Retinal pigment epithelial cell (primary cell): ENCODE measurements at regions not wholly inside any gene's neighbourhood (a gene's known extent, or its start where the extent isn't known, plus 50 kb on each side); places are given as distances from the start of the nearest gene placed in this dataset.
A peak's percentile ranks its signal among the peaks of the same experiment; 100 is the strongest.

Source experiments
- DNase-seq: peaks from one replicate; pipeline ENCODE4 v3.0.0-alpha.2; 2010; ENCODE audit warnings: low read depth
- H3K4me3 ChIP-seq: 2 replicates; pipeline ENCODE4 v1.5.1; 2011; ENCODE audit warnings: mild to moderate bottlenecking, low read length, control low read depth, moderate library complexity
- TF ChIP-seq, protein P1 (sequence below): conservative IDR thresholded peaks from 2 replicates; pipeline ENCODE4 v1.5.1; 2011; ENCODE audit warnings: low read depth, low read length, control low read depth, inconsistent platforms

DNA sequence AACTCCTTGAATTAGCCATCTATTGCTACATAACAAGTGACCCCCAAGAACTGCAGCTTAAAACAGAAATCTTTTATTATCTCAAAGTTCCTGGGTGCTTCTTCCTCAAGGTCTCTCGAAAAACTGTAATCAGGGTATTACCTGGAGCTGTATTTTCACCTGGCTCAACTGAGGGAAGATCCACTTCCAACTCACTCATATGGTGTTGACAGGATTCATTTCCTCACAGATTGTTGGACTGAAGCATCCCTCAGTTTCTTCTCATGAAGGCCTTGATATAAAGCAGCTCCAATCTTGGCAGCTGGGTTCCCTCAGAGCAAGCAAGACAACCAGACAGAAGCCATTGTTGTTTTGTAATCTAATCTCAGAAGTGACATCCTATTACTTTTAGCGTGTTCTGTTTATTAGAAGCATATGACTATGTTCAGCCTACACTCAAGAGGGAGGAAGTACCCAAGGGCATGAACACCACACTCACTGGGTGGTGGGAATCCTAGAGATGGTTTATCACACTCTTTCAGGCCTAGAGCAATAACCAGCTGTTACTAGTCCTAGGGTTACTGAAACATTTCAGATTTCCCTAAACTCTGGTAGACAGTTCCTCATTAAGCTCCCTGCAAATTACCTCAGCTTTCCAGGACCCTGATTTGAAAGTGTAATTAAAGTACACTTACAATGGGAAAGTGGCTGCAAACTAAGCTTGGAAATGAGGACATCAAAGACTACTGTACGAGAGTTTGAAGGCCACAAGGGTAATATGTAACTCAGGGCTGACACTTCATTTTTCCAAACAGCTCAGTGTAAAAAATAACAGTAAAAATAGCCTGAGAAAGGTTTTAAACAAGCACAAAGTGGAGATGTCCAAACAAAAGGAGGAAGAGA lies 222.2 kb downstream of the SEC23A start:
- DNase-seq: no peak
- TF ChIP-seq, protein P1, sequence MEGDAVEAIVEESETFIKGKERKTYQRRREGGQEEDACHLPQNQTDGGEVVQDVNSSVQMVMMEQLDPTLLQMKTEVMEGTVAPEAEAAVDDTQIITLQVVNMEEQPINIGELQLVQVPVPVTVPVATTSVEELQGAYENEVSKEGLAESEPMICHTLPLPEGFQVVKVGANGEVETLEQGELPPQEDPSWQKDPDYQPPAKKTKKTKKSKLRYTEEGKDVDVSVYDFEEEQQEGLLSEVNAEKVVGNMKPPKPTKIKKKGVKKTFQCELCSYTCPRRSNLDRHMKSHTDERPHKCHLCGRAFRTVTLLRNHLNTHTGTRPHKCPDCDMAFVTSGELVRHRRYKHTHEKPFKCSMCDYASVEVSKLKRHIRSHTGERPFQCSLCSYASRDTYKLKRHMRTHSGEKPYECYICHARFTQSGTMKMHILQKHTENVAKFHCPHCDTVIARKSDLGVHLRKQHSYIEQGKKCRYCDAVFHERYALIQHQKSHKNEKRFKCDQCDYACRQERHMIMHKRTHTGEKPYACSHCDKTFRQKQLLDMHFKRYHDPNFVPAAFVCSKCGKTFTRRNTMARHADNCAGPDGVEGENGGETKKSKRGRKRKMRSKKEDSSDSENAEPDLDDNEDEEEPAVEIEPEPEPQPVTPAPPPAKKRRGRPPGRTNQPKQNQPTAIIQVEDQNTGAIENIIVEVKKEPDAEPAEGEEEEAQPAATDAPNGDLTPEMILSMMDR: no peak
- H3K4me3 ChIP-seq: no peak overlapping the region

- no peak overlapping the region for H3K4me3 ChIP-seq
- DNase-seq: no peak
- TF ChIP-seq, protein P1: no peak
These were observed 225.2 kb downstream of the SEC23A start for GRCh38 chr14:38877744-38878388.

DNA sequence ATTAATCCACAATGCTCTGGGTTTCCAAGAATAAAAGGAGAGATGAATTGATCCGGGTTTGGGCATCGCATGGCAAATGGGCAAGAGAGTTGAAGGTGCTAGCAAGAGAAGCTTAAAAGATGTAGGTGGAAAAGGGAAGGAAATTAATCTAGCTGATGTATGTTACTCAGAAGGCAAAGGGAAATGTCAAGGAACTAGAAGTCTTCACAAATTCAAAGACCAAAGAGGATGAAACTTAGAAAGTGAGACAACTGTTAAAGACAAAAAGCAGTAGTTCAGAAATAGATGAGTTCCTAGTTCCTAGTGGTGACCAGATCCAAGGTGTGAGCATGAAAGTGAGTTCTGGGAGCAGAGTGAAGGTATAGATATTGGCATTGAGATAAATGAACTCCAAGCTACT lies 228.3 kb downstream of the SEC23A start:
- TF ChIP-seq, protein P1: no peak
- H3K4me3 ChIP-seq: no peak overlapping the region
- DNase-seq: no peak

GRCh38 chr14:38873941-38874612 lies 229.0 kb downstream of the SEC23A start:
- TF ChIP-seq, protein P1: no peak
- DNase-seq: no peak
- no peak overlapping the region for H3K4me3 ChIP-seq

GRCh38 chr14:38870296-38870836 lies 232.7 kb downstream of the SEC23A start:
- DNase-seq: peak; percentile 33
- TF ChIP-seq, protein P1: no peak
- no peak overlapping the region for H3K4me3 ChIP-seq

DNA sequence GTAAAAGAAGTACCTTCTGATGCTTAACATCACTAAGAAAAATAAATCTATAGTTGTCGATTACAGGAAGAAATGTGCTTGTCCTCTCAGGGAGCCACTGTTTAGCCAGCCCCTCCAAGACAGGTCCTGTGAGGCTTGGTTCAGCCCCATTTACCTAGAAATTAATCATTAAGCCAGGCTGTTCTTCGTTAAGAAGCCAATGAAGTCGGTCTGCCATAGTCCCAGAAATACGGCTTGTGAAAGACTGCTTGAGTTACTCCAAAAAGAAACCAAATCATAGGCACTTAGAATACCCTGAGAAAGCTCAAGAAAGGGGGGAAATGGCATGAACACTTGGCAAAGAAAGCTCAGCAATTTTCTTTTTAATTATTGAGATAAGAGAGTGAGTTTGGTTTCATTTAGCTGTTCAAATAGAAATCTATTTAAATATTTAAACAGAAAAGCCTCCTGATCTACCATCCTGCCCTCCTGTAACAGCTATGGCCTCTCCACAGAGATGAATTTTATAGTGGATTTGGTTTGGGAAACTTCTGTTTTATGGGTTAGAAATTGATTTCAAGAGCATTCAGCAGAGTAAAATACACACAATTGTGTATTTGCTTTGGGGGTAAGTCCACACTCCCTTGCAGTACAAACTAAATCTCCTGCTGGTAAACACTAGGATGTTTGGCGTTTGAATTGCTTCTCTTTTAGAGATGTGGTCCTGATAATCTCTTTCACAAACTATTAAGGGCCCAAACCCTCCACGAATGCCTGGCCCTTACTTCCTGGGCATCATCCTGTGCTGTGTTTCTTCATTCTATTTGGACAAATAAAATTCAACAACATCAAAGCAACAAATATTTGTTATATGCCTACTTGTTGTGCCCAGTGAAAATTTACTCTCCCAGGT lies 234.4 kb downstream of the SEC23A start:
- no peak overlapping the region for H3K4me3 ChIP-seq
- TF ChIP-seq, protein P1: no peak
- no peak for DNase-seq
